ENCODE measurements at regions not wholly inside any gene's neighbourhood (a gene's known extent, or its start where the extent isn't known, plus 50 kb on each side); places are given as distances from the start of the nearest gene placed in this dataset.

DNA sequence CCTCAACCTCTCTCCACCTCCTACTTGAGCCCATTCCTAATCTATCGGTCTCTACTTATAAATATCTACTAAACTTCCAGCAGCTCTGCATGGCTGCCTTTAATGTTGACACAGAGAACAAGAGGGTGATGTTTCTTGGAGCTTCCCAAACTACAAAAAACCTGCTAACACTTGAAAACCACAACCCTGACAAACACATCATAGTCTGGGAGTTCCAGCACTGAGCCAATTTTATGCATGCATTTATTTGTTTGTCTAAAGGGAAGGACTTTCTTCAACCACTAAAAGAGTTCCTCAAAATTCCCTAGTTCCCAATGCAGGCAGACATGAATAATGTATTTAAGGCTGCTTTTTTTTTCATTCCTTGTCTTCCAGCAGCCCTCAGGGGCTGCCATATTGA lies 331.8 kb upstream of the XYLT1 start:
- DNase-seq (no peak), ATAC-seq (no peak)
- intact Hi-C loops (cut with DNase I; ENCODE audit: low total_unique reads): no loop called here
- H3K27me3 ChIP-seq: no peaks in the 10 kb centered on the region
- no peaks in the 10 kb centered on the region for H3K36me3 ChIP-seq
- H3K4me3 ChIP-seq: no peak overlapping the region
- no peaks in the 10 kb centered on the region for H3K4me1 ChIP-seq
- TF ChIP-seq, protein P1, sequence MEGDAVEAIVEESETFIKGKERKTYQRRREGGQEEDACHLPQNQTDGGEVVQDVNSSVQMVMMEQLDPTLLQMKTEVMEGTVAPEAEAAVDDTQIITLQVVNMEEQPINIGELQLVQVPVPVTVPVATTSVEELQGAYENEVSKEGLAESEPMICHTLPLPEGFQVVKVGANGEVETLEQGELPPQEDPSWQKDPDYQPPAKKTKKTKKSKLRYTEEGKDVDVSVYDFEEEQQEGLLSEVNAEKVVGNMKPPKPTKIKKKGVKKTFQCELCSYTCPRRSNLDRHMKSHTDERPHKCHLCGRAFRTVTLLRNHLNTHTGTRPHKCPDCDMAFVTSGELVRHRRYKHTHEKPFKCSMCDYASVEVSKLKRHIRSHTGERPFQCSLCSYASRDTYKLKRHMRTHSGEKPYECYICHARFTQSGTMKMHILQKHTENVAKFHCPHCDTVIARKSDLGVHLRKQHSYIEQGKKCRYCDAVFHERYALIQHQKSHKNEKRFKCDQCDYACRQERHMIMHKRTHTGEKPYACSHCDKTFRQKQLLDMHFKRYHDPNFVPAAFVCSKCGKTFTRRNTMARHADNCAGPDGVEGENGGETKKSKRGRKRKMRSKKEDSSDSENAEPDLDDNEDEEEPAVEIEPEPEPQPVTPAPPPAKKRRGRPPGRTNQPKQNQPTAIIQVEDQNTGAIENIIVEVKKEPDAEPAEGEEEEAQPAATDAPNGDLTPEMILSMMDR (IDR thresholded peaks at IDR 0.05 in 4 of 5, conservative IDR thresholded peaks at IDR 0.05 in 1 of 5): no peak
- TF ChIP-seq POLR2A (IDR thresholded peaks at IDR 0.05): no peak
- H3K9me3 ChIP-seq: no peaks in the 10 kb centered on the region
- no peak overlapping the region for H3K27ac ChIP-seq
- in situ Hi-C loops (cut with MboI; ENCODE audit: low sequenced_read_pairs in 4 of 4): no loop called here

DNA sequence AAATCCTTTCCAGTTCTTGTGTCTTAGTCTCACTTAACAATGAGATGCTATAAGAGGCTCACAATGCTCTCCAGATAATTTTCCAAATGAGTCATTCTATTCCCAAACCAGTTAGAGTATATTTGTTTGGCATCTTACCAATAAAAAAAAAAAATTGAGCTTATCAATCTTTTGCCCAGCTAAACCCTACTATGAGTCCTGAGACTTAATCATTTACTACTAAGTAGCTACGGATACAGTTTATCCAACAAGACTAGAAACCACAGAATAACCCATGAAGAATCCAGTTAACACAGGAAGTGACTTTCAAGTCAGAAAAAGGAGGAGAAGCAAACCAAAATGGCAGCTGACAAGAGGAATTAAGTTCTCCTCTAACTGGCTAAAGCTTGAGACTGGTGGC lies 330.3 kb upstream of the XYLT1 start:
- ATAC-seq (no peak), DNase-seq (no peak)
- Histone ChIP-seq H3K27ac (no peak overlapping the region), H3K4me3 (no peak overlapping the region), H3K9me3 (no peaks in the 10 kb centered on the region), H3K4me1 (no peaks in the 10 kb centered on the region), H3K36me3 (no peaks in the 10 kb centered on the region), H3K27me3 (no peaks in the 10 kb centered on the region)
- TF ChIP-seq POLR2A (IDR thresholded peaks at IDR 0.05): no peak
- TF ChIP-seq, protein P1 (IDR thresholded peaks at IDR 0.05 in 4 of 5, conservative IDR thresholded peaks at IDR 0.05 in 1 of 5): no peak
- in situ Hi-C loops (cut with MboI; ENCODE audit: low sequenced_read_pairs in 4 of 4) (no loop called here), intact Hi-C loops (cut with DNase I; ENCODE audit: low total_unique reads) (no loop called here)

DNA sequence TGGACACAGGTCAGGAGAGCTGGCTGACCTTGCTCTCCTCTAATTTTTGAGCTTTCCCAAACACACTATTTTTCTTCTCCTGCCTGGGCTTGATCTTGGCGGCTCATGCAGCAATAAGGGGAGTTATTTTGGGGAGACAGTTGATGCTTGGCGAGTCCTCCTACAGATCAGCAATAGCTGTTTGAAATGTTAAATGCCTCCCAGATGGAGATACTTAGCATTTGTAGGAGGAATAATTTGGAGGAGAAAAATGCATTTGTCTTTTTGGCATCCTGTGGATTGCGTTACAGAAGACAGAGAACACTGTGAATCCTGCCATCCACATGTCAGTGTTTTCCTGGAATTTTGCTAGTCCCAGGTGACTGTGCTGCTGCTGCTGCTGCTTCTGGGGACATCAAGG lies 328.0 kb upstream of the XYLT1 start:
- H3K9me3 ChIP-seq: no peaks in the 10 kb centered on the region
- ATAC-seq (no peak), DNase-seq (no peak)
- no peaks in the 10 kb centered on the region for H3K36me3 ChIP-seq
- no peak overlapping the region for H3K4me3 ChIP-seq
- H3K27me3 ChIP-seq: no peaks in the 10 kb centered on the region
- intact Hi-C loops (cut with DNase I; ENCODE audit: low total_unique reads): no loop called here
- TF ChIP-seq, protein P1 (IDR thresholded peaks at IDR 0.05 in 4 of 5, conservative IDR thresholded peaks at IDR 0.05 in 1 of 5): no peak
- no peak for TF ChIP-seq POLR2A (IDR thresholded peaks at IDR 0.05)
- H3K4me1 ChIP-seq: no peaks in the 10 kb centered on the region
- H3K27ac ChIP-seq: no peak overlapping the region
- in situ Hi-C loops (cut with MboI; ENCODE audit: low sequenced_read_pairs in 4 of 4): no loop called here

DNA sequence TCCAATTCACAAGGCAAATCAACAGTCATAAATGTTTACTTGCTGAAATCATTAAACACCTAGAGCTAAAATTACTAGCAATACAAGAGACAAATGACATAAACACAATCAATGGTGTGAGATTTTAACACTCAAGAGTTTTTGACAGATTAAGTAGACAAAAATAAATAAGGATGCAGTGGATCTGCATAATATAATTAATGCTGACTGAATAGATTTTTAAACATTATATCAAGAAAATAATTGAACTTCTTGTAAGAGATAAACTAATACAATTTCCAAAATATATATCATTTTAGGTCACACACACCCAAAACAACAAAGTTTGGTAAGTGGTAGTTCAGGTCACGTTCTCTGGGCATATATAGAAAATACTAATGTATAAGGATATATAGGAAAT lies 322.6 kb upstream of the XYLT1 start:
- H3K9me3 ChIP-seq: no peaks in the 10 kb centered on the region
- intact Hi-C loops (cut with DNase I; ENCODE audit: low total_unique reads): no loop called here
- in situ Hi-C loops (cut with MboI; ENCODE audit: low sequenced_read_pairs in 4 of 4): no loop called here
- DNase-seq: no peak
- H3K4me1 ChIP-seq: no peaks in the 10 kb centered on the region
- ATAC-seq: no peak
- H3K27ac ChIP-seq: no peak overlapping the region
- TF ChIP-seq POLR2A (IDR thresholded peaks at IDR 0.05): no peak
- TF ChIP-seq, protein P1 (IDR thresholded peaks at IDR 0.05 in 4 of 5, conservative IDR thresholded peaks at IDR 0.05 in 1 of 5): no peak
- H3K4me3 ChIP-seq: no peak overlapping the region
- no peaks in the 10 kb centered on the region for H3K27me3 ChIP-seq
- no peaks in the 10 kb centered on the region for H3K36me3 ChIP-seq

DNA sequence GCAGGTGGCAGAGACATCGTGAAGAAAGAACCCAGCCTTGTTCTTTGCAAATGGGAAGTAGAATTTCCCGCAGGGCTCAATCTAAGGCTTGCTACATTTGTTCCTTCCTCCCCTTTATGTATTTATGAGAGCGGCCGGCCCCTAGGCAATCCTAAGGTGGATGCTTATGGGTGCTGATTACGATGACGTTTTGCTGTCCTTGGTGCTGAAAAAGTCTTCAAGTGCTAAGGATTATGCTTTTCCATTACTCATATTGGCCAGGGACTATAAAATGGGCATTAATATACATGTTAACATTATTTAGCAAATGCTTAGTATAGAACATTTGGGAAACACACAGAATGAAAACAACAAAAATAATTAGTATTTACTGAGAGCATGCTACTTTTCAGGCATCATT lies 313.3 kb upstream of the XYLT1 start:
- H3K4me1 ChIP-seq: no peaks in the 10 kb centered on the region
- no peak for TF ChIP-seq POLR2A (IDR thresholded peaks at IDR 0.05)
- TF ChIP-seq, protein P1 (IDR thresholded peaks at IDR 0.05 in 4 of 5, conservative IDR thresholded peaks at IDR 0.05 in 1 of 5): no peak
- H3K9me3 ChIP-seq: no peaks in the 10 kb centered on the region
- no peak for ATAC-seq
- no peaks in the 10 kb centered on the region for H3K36me3 ChIP-seq
- in situ Hi-C loops (cut with MboI; ENCODE audit: low sequenced_read_pairs in 4 of 4) (no loop called here), intact Hi-C loops (cut with DNase I; ENCODE audit: low total_unique reads) (no loop called here)
- no peak for DNase-seq
- H3K27me3 ChIP-seq: no peaks in the 10 kb centered on the region
- no peak overlapping the region for H3K27ac ChIP-seq
- no peak overlapping the region for H3K4me3 ChIP-seq
